Suprapubic skin (tissue), 4 donors: ENCODE measurements at regions not wholly inside any gene's neighbourhood (a gene's known extent, or its start where the extent isn't known, plus 50 kb on each side); places are given as distances from the start of the nearest gene placed in this dataset.
"Not testable (repeated sequence)": the region's sequence is repeated elsewhere in the genome, so short reads cannot be mapped to it uniquely, and the experiment has no call there.

Experiments
- DNase-seq, 2 donors: peaks; one replicate each; pipeline ENCODE4 v3.0.0-alpha.2; 2019; ENCODE audit warnings: low spot score in 2 of 2
- H3K27ac ChIP-seq: fragments of 200-600 bp; sonication (generic); one replicate; pipeline ENCODE4 v1.5.1; 2019
- H3K27me3 ChIP-seq: fragments of 200-600 bp; sonication (generic); one replicate; pipeline ENCODE4 v1.5.1; 2019
- H3K36me3 ChIP-seq: fragments of 200-600 bp; sonication (generic); one replicate; pipeline ENCODE4 v1.5.1; 2019
- H3K4me1 ChIP-seq: fragments of 200-600 bp; sonication (generic); one replicate; pipeline ENCODE4 v1.5.1; 2019
- H3K4me3 ChIP-seq: fragments of 200-600 bp; sonication (generic); one replicate; pipeline ENCODE4 v1.5.1; 2019; ENCODE audit warnings: mild to moderate bottlenecking
- H3K9me3 ChIP-seq: fragments of 200-600 bp; sonication (generic); one replicate; pipeline ENCODE4 v1.5.1; 2019
- EP300 ChIP-seq: sonication (generic); formaldehyde crosslinking; IDR thresholded peaks from one replicate; pipeline ENCODE4 v1.6.1; 2017; ENCODE audit warnings: antibody characterized with exemption
- POLR2A ChIP-seq, 2 donors: fragments of 450-650 bp; IDR thresholded peaks; one replicate each; pipeline ENCODE4 v1.6.1; 2017; ENCODE audit warnings: antibody characterized with exemption in 2 of 2, mild to moderate bottlenecking in 2 of 2, moderate library complexity in 2 of 2
- POLR2AphosphoS5 ChIP-seq, 3 donors: sonication (generic); formaldehyde crosslinking; IDR thresholded peaks; one replicate each; pipeline ENCODE4 v1.6.1; 2017; ENCODE audit warnings: antibody characterized with exemption in 3 of 3
- WGBS: methylation state at CpG from one replicate; pipeline ENCODE4 v1.1.5; 2018; 5-methylcytosine and 5-hydroxymethylcytosine counted together
- TF ChIP-seq, protein P1 (sequence below), 2 donors: fragments of 200-600 bp in 1 of 2; fragments of 450-650 bp in 1 of 2; sonication (generic) in 1 of 2; IDR thresholded peaks; one replicate each; pipeline ENCODE4 v1.5.1; 2016 to 2019; ENCODE audit warnings: antibody characterized with exemption in 2 of 2, mild to moderate bottlenecking in 1 of 2, moderate library complexity in 1 of 2

DNA sequence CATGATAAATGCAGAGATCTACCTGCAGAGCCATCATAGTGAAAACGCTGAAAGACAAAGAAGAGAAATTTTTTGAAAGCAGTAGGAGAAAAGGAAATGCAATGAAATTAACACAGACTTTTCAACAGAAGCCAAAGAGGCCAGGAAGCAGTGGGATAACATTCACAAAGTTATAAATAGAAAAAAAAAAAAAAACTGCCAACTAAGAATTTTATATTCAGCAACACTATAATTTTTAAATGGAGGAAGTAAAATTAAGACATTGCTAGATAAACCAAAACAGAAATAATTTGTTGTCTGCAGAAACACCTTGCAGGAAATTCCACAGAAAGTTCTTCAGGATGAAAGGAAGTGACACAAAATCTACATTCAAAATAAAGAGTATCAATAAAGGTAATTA is 591.5 kb upstream of the ID4 start:
- Histone ChIP-seq H3K4me1 (no peaks in the 10 kb centered on the region), H3K27me3 (no peaks in the 10 kb centered on the region), H3K27ac (no peak overlapping the region), H3K36me3 (no peaks in the 10 kb centered on the region), H3K4me3 (no peak overlapping the region), H3K9me3 (peaks cover 9% of the 10 kb centered on the region)
- 89% methylated on average over 1 of the region's 1 CpG for WGBS
- no peak for DNase-seq
- TF ChIP-seq POLR2AphosphoS5 (IDR thresholded peaks at IDR 0.05) (no peak), POLR2A (IDR thresholded peaks at IDR 0.05) (no peak), EP300 (no peak)
- TF ChIP-seq, protein P1, sequence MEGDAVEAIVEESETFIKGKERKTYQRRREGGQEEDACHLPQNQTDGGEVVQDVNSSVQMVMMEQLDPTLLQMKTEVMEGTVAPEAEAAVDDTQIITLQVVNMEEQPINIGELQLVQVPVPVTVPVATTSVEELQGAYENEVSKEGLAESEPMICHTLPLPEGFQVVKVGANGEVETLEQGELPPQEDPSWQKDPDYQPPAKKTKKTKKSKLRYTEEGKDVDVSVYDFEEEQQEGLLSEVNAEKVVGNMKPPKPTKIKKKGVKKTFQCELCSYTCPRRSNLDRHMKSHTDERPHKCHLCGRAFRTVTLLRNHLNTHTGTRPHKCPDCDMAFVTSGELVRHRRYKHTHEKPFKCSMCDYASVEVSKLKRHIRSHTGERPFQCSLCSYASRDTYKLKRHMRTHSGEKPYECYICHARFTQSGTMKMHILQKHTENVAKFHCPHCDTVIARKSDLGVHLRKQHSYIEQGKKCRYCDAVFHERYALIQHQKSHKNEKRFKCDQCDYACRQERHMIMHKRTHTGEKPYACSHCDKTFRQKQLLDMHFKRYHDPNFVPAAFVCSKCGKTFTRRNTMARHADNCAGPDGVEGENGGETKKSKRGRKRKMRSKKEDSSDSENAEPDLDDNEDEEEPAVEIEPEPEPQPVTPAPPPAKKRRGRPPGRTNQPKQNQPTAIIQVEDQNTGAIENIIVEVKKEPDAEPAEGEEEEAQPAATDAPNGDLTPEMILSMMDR (IDR thresholded peaks at IDR 0.05) = no peak

DNA sequence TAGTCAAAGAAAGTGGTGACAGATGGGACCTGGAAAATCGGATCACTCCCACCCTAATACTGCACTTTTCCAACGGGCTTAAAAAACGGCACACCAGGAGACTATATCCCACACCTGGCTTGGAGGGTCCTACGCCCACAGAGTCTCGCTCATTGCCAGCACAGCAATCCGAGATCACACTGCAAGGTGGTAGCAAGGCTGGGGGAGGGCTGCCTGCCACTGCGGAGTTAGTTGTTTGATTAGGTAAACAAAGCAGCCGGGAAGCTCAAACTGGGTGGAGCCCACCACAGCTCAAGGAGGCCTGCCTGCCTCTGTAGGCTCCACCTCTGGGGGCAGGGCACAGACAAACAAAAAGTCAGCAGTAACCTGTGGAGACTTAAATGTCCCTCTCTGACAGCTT is 590.0 kb upstream of the ID4 start:
- H3K9me3 ChIP-seq, DNase-seq, H3K27me3 ChIP-seq, H3K4me1 ChIP-seq, H3K4me3 ChIP-seq, H3K36me3 ChIP-seq, H3K27ac ChIP-seq: not testable (repeated sequence)
- 90% methylated on average over 8 of the region's 8 CpGs for WGBS

DNA sequence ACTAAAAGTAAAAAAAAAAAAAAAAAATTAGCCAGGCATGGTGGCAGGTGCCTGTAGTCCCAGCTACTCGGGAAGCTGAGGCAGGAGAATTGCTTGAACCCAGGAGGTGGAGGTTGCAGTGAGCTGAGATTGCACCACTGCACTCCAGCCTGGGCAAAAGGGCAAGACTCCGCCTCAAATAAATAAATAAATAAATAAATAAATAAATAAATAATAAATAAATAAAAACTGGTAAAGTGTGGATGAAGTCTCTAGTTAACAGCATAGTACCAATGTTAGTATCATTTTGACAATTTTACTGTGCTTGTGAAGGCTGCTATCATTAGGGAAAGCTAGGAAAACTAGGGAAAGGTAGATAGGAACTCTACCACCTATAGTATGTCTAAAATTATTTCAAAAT is 581.0 kb upstream of the ID4 start:
- DNase-seq, H3K36me3 ChIP-seq, H3K4me1 ChIP-seq, H3K27me3 ChIP-seq, H3K4me3 ChIP-seq, H3K27ac ChIP-seq, H3K9me3 ChIP-seq: not testable (repeated sequence)
- 92% methylated on average over 2 of the region's 2 CpGs for WGBS

DNA sequence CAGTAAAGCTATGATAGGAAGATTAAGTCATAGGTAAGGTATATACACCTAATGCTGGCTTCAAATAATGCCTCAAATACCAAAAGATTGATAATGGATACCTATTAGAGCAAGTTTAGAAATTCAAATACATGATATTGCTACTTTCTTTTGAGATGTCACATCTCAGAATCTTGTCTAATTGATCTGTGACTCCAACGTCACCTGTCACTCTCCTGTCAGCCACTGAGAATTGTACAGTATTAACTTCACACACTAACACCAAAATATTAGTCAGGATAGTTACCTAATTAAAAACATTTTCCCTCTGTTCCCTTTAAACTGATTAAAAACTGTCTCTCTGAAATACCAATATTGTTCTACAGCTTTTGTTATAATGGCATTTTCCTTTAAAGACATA is 575.5 kb upstream of the ID4 start:
- no peak overlapping the region for H3K27ac ChIP-seq
- no peaks in the 10 kb centered on the region for H3K9me3 ChIP-seq
- no peak overlapping the region for H3K4me3 ChIP-seq
- WGBS = 95% methylated on average over 1 of the region's 1 CpG
- no peak for DNase-seq
- H3K4me1 ChIP-seq = no peaks in the 10 kb centered on the region
- H3K36me3 ChIP-seq = no peaks in the 10 kb centered on the region
- no peaks in the 10 kb centered on the region for H3K27me3 ChIP-seq
- no peak for TF ChIP-seq EP300
- TF ChIP-seq, protein P1 (IDR thresholded peaks at IDR 0.05) = no peak
- no peak for TF ChIP-seq POLR2AphosphoS5 (IDR thresholded peaks at IDR 0.05)

DNA sequence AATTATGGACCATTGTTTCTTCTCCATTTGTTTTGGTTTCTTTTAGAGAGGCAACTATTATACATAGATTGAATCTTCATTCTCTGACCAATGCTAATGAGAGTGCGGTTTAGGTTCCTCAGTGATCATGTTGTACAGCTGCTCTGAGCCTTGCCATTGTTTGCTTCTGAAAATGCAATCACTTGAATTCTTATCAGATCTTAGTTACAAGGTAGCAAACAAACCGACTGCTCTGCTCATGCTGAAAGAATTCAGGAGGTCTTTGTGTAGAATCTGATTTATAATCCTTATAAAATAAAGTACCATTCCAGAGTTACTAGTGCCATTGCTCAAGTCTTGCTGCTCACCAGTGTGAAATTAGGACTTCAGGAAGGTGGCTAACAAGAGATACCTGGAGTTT is 569.1 kb upstream of the ID4 start:
- Histone ChIP-seq H3K4me3 (no peak overlapping the region), H3K27ac (no peak overlapping the region), H3K9me3 (no peaks in the 10 kb centered on the region), H3K4me1 (no peaks in the 10 kb centered on the region), H3K36me3 (no peaks in the 10 kb centered on the region), H3K27me3 (no peaks in the 10 kb centered on the region)
- DNase-seq = no peak
- TF ChIP-seq POLR2A (IDR thresholded peaks at IDR 0.05) (no peak), EP300 (no peak), POLR2AphosphoS5 (IDR thresholded peaks at IDR 0.05) (no peak)
- TF ChIP-seq, protein P1 (IDR thresholded peaks at IDR 0.05) = no peak
- 72% methylated on average over 2 of the region's 2 CpGs for WGBS

DNA sequence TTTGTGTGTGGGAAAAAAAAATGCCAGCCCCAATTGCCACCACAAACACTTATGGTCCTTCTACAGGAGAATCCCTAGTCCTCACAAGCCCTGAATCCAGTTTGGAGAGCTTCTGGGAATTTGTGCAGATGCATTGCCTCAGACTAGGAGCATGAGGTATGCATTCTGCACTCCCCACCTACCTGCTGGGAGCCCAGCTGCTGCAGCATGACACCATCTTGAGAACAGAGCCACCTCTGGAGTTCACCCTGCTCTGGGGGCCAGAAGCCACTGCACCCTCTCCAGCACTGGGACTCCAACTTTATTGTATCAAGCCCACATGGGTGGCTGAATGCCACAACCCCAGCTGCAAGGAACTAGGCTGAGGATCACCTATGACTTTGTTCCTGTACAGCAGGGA is 568.5 kb upstream of the ID4 start:
- Histone ChIP-seq H3K4me1 (no peaks in the 10 kb centered on the region), H3K27ac (no peak overlapping the region), H3K4me3 (no peak overlapping the region), H3K9me3 (no peaks in the 10 kb centered on the region), H3K27me3 (no peaks in the 10 kb centered on the region), H3K36me3 (no peaks in the 10 kb centered on the region)
- TF ChIP-seq POLR2A (IDR thresholded peaks at IDR 0.05) (no peak), EP300 (no peak), POLR2AphosphoS5 (IDR thresholded peaks at IDR 0.05) (no peak)
- TF ChIP-seq, protein P1 (IDR thresholded peaks at IDR 0.05) = no peak
- DNase-seq = no peak
